Mesendoderm (in vitro differentiated cells): ENCODE measurements at regions not wholly inside any gene's neighbourhood (a gene's known extent, or its start where the extent isn't known, plus 50 kb on each side); places are given as distances from the start of the nearest gene placed in this dataset.
A peak's percentile ranks its signal among the peaks of the same experiment; 100 is the strongest.

Source experiments
- DNase-seq: peaks from one replicate; pipeline ENCODE4 v3.0.0; 2013
- H2AK5ac ChIP-seq: 2 replicates; pipeline ENCODE4 v1.6.1; 2013; ENCODE audit warnings: low read length, inconsistent platforms
- H2BK120ac ChIP-seq: 2 replicates; pipeline ENCODE4 v1.6.1; 2013; ENCODE audit warnings: low read depth, mild to moderate bottlenecking, low read length, moderate library complexity, mixed read lengths
- H2BK15ac ChIP-seq: replicated peaks from 2 replicates; pipeline ENCODE4 v1.6.1; 2013; ENCODE audit warnings: low read depth, mild to moderate bottlenecking, moderate library complexity
- H2BK5ac ChIP-seq: 2 replicates; pipeline ENCODE4 v1.6.1; 2013; ENCODE audit warnings: low read length, inconsistent platforms
- H3K18ac ChIP-seq: 2 replicates; pipeline ENCODE4 v1.6.1; 2013; ENCODE audit warnings: mild to moderate bottlenecking, low read length, mixed read lengths
- H3K23ac ChIP-seq: one replicate; pipeline ENCODE4 v1.6.1; 2013; ENCODE audit warnings: low read length
- H3K27ac ChIP-seq: 2 replicates; pipeline ENCODE4 v1.5.1; 2013; ENCODE audit warnings: low read depth, mild to moderate bottlenecking, inconsistent platforms, low read length, moderate library complexity
- H3K27me3 ChIP-seq: 2 replicates; pipeline ENCODE4 v1.6.1; 2013; ENCODE audit warnings: low read length, control low read depth, mild to moderate bottlenecking, inconsistent platforms; ENCODE audit not compliant: insufficient read depth, poor library complexity
- H3K36me3 ChIP-seq: 2 replicates; pipeline ENCODE4 v1.6.1; 2013; ENCODE audit warnings: low read length, inconsistent platforms; ENCODE audit not compliant: control insufficient read depth, insufficient read depth
- H3K4ac ChIP-seq: one replicate; pipeline ENCODE4 v1.6.1; 2013; ENCODE audit warnings: low read depth, mild to moderate bottlenecking, low read length, moderate library complexity
- H3K4me1 ChIP-seq: 2 replicates; pipeline ENCODE4 v1.6.1; 2013; ENCODE audit warnings: low read depth, low read length, inconsistent platforms; ENCODE audit not compliant: control insufficient read depth
- H3K4me2 ChIP-seq: 2 replicates; pipeline ENCODE4 v1.6.1; 2013; ENCODE audit warnings: low read length
- H3K4me3 ChIP-seq: 2 replicates; pipeline ENCODE4 v1.5.1; 2013; ENCODE audit warnings: mild to moderate bottlenecking, low read length
- H3K56ac ChIP-seq: one replicate; pipeline ENCODE4 v1.6.1; 2013; ENCODE audit warnings: low read length
- H3K79me1 ChIP-seq: 2 replicates; pipeline ENCODE4 v1.6.1; 2013; ENCODE audit warnings: low read length, inconsistent platforms
- H3K79me2 ChIP-seq: 2 replicates; pipeline ENCODE4 v1.6.1; 2013; ENCODE audit warnings: mild to moderate bottlenecking, low read length; ENCODE audit not compliant: control insufficient read depth, insufficient read depth
- H3K9ac ChIP-seq: 2 replicates; pipeline ENCODE4 v1.6.1; 2013; ENCODE audit warnings: low read length, inconsistent platforms
- H4K5ac ChIP-seq: one replicate; pipeline ENCODE4 v1.6.1; 2013; ENCODE audit warnings: low read length
- H4K8ac ChIP-seq: one replicate; pipeline ENCODE4 v1.6.1; 2013; ENCODE audit warnings: low read depth, mild to moderate bottlenecking, control low read depth, low read length, moderate library complexity
- whole genome bisulfite sequencing: extraction: QIAGEN DNeasy Blood & Tissue Kit; methylation state at CpG from one replicate; pipeline ENCODE4 v1.1.7; 2013; ENCODE audit warnings: low lambda C conversion rate, missing lambda C conversion rate; ENCODE audit not compliant: insufficient coverage; ENCODE audit errors: extremely low coverage; 5-methylcytosine and 5-hydroxymethylcytosine counted together

GRCh38 chr10:15444105-15445005 lies 73.3 kb upstream of the FAM171A1 start:
- no peak overlapping the region for H3K4ac ChIP-seq
- H2BK120ac ChIP-seq = no peak overlapping the region
- H3K9ac ChIP-seq = no peak overlapping the region
- no peak for DNase-seq
- no peaks in the 10 kb centered on the region for H3K79me2 ChIP-seq
- H4K8ac ChIP-seq = no peak overlapping the region
- no peak overlapping the region for H4K5ac ChIP-seq
- H3K36me3 ChIP-seq = no peaks in the 10 kb centered on the region
- no peak overlapping the region for H3K27ac ChIP-seq
- H3K56ac ChIP-seq = no peak overlapping the region
- H3K18ac ChIP-seq = no peak overlapping the region
- H3K4me3 ChIP-seq = no peak overlapping the region
- H3K23ac ChIP-seq = no peak overlapping the region
- no peak overlapping the region for H2BK15ac ChIP-seq
- H3K79me1 ChIP-seq = no peaks in the 10 kb centered on the region
- no CpG with 5 or more reads among the region's 8 CpGs for WGBS
- no peak overlapping the region for H2BK5ac ChIP-seq
- no peak overlapping the region for H3K4me2 ChIP-seq
- no peaks in the 10 kb centered on the region for H3K27me3 ChIP-seq
- no peak overlapping the region for H2AK5ac ChIP-seq
- no peaks in the 10 kb centered on the region for H3K4me1 ChIP-seq

- Histone ChIP-seq H3K23ac (no peak overlapping the region), H3K4me2 (no peak overlapping the region), H3K79me1 (no peaks in the 10 kb centered on the region), H3K4me3 (no peak overlapping the region), H3K4ac (no peak overlapping the region), H3K27ac (no peak overlapping the region), H4K5ac (no peak overlapping the region), H2BK5ac (no peak overlapping the region), H4K8ac (no peak overlapping the region), H2BK120ac (no peak overlapping the region), H3K18ac (no peak overlapping the region), H3K79me2 (no peaks in the 10 kb centered on the region), H3K56ac (no peak overlapping the region), H2AK5ac (no peak overlapping the region), H3K9ac (no peak overlapping the region), H3K36me3 (no peaks in the 10 kb centered on the region), H3K27me3 (no peaks in the 10 kb centered on the region), H3K4me1 (no peaks in the 10 kb centered on the region), H2BK15ac (no peak overlapping the region)
- WGBS = no CpG with 5 or more reads among the region's 14 CpGs
- no peak for DNase-seq
Measured at GRCh38 chr10:15442056-15442455, 71.0 kb upstream of the FAM171A1 start.

DNA sequence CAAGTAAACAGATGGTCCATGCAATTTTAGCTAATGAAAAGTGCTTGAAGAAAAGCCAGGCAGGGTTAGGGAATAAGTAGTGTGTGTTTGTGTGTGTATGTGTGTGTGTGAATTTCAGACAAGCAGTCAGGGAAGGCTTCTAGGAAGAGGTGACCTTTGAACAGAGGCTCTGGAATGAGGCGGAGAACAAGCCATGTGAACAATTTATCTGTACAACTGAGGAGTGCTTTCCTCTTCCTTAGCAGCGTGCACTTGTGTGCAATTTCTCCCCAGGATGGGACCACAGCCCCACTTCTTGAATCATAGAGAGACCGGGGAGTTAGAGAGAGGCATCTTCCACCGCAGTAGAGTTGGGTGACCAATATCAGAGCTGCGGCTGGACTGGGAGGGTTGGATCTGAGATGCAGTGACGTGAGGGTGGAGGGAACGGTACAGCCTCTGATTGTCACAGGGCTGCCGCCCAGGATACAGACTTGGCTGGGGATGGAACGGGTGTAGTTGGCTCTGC lies 69.2 kb upstream of the FAM171A1 start:
- Histone ChIP-seq H4K5ac (no peak overlapping the region), H3K4me2 (no peak overlapping the region), H3K27me3 (no peaks in the 10 kb centered on the region), H3K36me3 (no peaks in the 10 kb centered on the region), H3K4me1 (no peaks in the 10 kb centered on the region), H2BK120ac (no peak overlapping the region), H2BK5ac (no peak overlapping the region), H4K8ac (no peak overlapping the region), H2BK15ac (no peak overlapping the region), H3K79me1 (no peaks in the 10 kb centered on the region), H3K27ac (no peak overlapping the region), H3K18ac (no peak overlapping the region), H3K4ac (no peak overlapping the region), H3K23ac (no peak overlapping the region), H2AK5ac (no peak overlapping the region), H3K56ac (peak overlapping the region; percentile 25), H3K4me3 (no peak overlapping the region), H3K79me2 (no peaks in the 10 kb centered on the region), H3K9ac (no peak overlapping the region)
- no CpG with 5 or more reads among the region's 9 CpGs for WGBS
- no peak for DNase-seq

GRCh38 chr10:15439341-15439842 lies 68.3 kb upstream of the FAM171A1 start:
- Histone ChIP-seq H3K36me3 (no peaks in the 10 kb centered on the region), H2BK5ac (no peak overlapping the region), H3K9ac (peak overlapping the region; percentile 49), H3K18ac (no peak overlapping the region), H2AK5ac (no peak overlapping the region), H3K27me3 (no peaks in the 10 kb centered on the region), H4K5ac (no peak overlapping the region), H3K4me3 (no peak overlapping the region), H4K8ac (no peak overlapping the region), H2BK120ac (no peak overlapping the region), H3K79me1 (no peaks in the 10 kb centered on the region), H3K4ac (no peak overlapping the region), H3K79me2 (no peaks in the 10 kb centered on the region), H3K4me1 (no peaks in the 10 kb centered on the region), H3K23ac (no peak overlapping the region), H3K56ac (peak overlapping the region; percentile 59), H3K27ac (no peak overlapping the region), H3K4me2 (peak overlapping the region; percentile 5), H2BK15ac (no peak overlapping the region)
- WGBS = no CpG with 5 or more reads among the region's 12 CpGs
- peak; percentile 71 for DNase-seq

GRCh38 chr10:15436696-15437095 lies 65.6 kb upstream of the FAM171A1 start:
- Histone ChIP-seq H3K36me3 (no peaks in the 10 kb centered on the region), H3K27me3 (no peaks in the 10 kb centered on the region), H3K56ac (no peak overlapping the region), H3K23ac (no peak overlapping the region), H2BK120ac (no peak overlapping the region), H2AK5ac (no peak overlapping the region), H3K18ac (no peak overlapping the region), H2BK5ac (no peak overlapping the region), H3K4me2 (no peak overlapping the region), H3K27ac (no peak overlapping the region), H2BK15ac (no peak overlapping the region), H3K4me3 (no peak overlapping the region), H3K4ac (no peak overlapping the region), H3K4me1 (no peaks in the 10 kb centered on the region), H3K9ac (no peak overlapping the region), H3K79me1 (no peaks in the 10 kb centered on the region), H4K5ac (no peak overlapping the region), H4K8ac (no peak overlapping the region), H3K79me2 (no peaks in the 10 kb centered on the region)
- no peak for DNase-seq
- WGBS = no CpG with 5 or more reads among the region's 5 CpGs
